ENCODE measurements at regions not wholly inside any gene's neighbourhood (a gene's known extent, or its start where the extent isn't known, plus 50 kb on each side); places are given as distances from the start of the nearest gene placed in this dataset.

DNA sequence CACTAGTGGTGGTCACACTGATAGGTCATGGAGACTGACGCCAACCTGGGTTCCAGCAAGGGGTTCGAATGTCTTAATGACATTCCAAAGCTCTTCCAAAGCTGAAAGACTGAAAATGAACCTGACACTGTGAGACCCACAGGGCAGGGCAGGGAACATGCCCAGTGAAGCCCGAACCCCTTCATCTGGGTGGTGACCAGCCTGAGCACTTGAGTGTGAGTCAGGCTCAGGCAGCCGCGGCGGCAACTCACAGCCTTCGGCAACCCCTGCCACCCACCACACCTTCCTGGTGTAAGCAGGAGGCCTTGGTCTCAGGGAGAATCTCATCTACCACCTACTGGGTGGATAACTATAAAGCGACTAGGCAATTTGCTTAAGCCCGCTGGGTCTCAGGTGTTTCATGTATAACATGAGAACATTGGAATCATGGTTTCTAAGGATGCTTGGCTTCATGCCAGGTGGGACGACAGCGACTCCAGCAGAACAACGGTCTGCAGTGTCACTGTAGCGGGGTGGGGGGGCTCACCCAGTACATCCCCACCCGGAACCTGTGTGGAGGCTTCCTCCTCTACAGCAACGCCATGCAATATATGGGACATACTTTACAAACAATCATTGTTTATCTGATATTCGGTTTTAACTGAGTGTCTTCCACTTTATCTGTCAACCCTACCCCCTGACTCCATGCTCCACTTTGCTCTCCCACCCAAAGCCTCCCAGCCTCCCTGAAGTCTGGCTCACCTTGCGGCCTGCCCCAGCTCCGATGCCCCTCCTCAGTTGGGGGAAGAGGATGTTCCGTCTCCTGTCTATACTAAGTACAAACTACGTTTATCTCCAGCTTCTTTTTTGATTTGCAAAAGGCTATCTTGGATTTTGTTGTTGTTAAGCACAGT, 125.0 kb upstream of the MEF2A start:
- H3K4me3 ChIP-seq (ENCODE audit: low read depth, low read length) = no peak overlapping the region
- DNase-seq (ENCODE audit: low read depth) = no peak
- TF ChIP-seq, protein P1, sequence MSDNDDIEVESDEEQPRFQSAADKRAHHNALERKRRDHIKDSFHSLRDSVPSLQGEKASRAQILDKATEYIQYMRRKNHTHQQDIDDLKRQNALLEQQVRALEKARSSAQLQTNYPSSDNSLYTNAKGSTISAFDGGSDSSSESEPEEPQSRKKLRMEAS (IDR thresholded peaks at IDR 0.05; ENCODE audit: low read depth, low read length) = no peak
- TF ChIP-seq POLR2A (IDR thresholded peaks at IDR 0.05; ENCODE audit: extremely low read depth, insufficient read length) = no peak

DNA sequence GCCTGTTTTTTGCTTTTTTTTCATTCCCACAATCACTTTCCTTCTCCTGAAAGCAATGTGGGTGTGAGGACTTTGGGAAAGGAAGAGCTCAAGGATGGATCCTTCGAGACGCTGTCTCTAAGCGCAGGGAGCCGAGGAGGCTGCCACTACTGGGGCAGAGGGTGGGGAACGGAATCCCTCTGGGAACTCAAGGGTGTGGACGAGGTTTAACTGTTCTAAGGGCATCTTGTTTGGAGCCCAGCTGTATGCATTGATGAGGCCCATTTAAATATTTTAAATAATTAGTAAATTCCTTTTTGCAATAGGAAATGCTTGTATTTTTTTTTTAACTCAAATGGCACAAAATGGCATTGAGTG, 124.4 kb upstream of the MEF2A start:
- no peak for TF ChIP-seq POLR2A (IDR thresholded peaks at IDR 0.05; ENCODE audit: extremely low read depth, insufficient read length)
- TF ChIP-seq, protein P1 (IDR thresholded peaks at IDR 0.05; ENCODE audit: low read depth, low read length) = no peak
- TF ChIP-seq MYC (IDR thresholded peaks at IDR 0.05; ENCODE audit: low read depth, low read length) = no peak
- TF ChIP-seq, protein P2, sequence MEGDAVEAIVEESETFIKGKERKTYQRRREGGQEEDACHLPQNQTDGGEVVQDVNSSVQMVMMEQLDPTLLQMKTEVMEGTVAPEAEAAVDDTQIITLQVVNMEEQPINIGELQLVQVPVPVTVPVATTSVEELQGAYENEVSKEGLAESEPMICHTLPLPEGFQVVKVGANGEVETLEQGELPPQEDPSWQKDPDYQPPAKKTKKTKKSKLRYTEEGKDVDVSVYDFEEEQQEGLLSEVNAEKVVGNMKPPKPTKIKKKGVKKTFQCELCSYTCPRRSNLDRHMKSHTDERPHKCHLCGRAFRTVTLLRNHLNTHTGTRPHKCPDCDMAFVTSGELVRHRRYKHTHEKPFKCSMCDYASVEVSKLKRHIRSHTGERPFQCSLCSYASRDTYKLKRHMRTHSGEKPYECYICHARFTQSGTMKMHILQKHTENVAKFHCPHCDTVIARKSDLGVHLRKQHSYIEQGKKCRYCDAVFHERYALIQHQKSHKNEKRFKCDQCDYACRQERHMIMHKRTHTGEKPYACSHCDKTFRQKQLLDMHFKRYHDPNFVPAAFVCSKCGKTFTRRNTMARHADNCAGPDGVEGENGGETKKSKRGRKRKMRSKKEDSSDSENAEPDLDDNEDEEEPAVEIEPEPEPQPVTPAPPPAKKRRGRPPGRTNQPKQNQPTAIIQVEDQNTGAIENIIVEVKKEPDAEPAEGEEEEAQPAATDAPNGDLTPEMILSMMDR (IDR thresholded peaks at IDR 0.05; ENCODE audit: low read depth, low read length) = no peak
- H3K4me3 ChIP-seq (ENCODE audit: low read depth, low read length) = no peak overlapping the region
- no peak for DNase-seq (ENCODE audit: low read depth)

DNA sequence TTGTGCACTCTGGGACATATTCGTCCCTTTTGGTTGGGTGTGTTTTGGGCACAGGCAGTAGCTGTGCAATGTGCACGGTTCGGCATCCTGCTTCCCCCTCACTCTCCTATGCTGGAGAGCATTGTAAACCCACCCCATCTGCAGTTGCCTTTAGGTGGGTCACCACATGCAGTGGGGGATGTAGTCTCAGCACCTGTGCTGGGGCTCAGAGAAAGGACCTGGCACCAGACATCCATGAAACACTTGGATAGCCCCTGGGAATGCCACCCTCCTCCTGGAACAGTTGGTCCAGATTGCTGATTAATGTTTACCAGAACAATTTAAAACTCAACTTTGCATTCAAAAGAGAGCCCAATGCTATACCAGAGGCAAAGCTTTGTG, 123.9 kb upstream of the MEF2A start:
- H3K4me3 ChIP-seq (ENCODE audit: low read depth, low read length) = no peak overlapping the region
- no peak for TF ChIP-seq POLR2A (IDR thresholded peaks at IDR 0.05; ENCODE audit: extremely low read depth, insufficient read length)
- TF ChIP-seq MYC (IDR thresholded peaks at IDR 0.05; ENCODE audit: low read depth, low read length) = no peak
- TF ChIP-seq, protein P2 (IDR thresholded peaks at IDR 0.05; ENCODE audit: low read depth, low read length) = no peak
- TF ChIP-seq, protein P1 (IDR thresholded peaks at IDR 0.05; ENCODE audit: low read depth, low read length) = no peak
- no peak for DNase-seq (ENCODE audit: low read depth)

DNA sequence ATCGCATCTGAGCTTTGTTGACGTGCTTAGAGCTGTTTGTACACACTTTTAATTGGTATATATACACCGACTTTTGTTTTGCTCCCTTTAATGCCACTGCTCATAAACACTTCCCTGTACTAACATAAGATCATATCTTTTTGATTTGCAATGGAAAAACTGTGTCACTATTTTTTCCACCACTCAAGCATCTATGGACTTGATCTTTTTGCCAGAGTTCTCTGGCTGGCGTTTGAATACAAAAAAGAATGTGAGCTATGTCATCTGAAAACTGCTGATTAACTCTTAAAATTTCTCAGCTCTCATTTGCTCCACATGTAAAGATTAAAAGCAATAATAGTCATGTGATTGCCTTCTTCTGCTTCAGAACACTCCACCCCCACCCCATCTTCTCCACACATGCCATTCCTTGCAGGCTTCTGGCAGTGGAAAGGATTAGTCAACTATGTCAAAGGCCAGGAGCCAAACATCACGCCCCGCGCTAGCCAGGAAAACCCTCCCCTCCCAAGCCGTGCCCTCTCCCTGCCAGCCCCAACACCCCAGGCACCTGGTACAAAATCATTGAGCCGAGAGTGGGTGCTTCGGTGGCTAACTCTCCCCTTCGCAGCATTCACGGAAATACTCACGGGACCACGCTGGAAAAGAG, 123.4 kb upstream of the MEF2A start:
- TF ChIP-seq, protein P1 (IDR thresholded peaks at IDR 0.05; ENCODE audit: low read depth, low read length) = no peak
- TF ChIP-seq MYC (IDR thresholded peaks at IDR 0.05; ENCODE audit: low read depth, low read length) (no peak), POLR2A (IDR thresholded peaks at IDR 0.05; ENCODE audit: extremely low read depth, insufficient read length) (no peak)
- TF ChIP-seq, protein P2 (IDR thresholded peaks at IDR 0.05; ENCODE audit: low read depth, low read length) = no peak
- H3K4me3 ChIP-seq (ENCODE audit: low read depth, low read length) = no peak overlapping the region
- DNase-seq (ENCODE audit: low read depth) = no peak

DNA sequence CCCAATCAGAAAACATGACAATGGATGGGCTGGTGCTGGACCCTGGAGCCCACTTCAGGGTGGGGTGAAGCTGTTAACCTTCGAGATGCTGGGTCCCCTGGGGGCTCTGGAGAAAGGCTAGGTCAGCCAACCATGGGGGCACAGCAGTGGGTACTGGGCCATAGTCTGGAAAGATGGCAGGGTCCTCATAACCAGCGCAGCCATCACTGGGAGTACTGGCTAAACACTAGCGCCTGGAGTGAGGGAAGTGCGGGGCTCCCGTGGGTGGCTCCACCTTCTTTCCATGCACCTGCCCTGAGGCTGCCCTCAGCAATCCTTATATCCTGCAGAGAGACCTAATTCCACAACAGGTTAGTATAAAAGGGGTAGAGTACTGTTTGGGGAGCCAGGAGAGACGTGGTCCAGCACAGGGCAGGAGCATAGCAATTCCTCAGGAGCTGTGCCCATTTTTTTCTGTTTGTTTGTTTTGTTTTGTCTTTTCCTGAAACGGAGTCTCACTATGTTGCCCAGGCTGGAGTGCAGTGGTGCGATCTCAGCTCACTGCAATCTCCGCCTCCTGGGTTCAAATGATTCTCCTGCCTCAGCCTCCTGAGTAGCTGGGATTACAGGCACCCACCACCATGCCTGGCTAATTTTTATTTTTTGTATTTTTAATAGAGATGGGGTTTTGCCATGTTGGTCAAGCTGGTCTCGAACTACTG, 122.6 kb upstream of the MEF2A start:
- DNase-seq (ENCODE audit: low read depth) = no peak
- TF ChIP-seq POLR2A (IDR thresholded peaks at IDR 0.05; ENCODE audit: extremely low read depth, insufficient read length) (no peak), MYC (IDR thresholded peaks at IDR 0.05; ENCODE audit: low read depth, low read length) (no peak)
- TF ChIP-seq, protein P1 (IDR thresholded peaks at IDR 0.05; ENCODE audit: low read depth, low read length) = no peak
- TF ChIP-seq, protein P2 (IDR thresholded peaks at IDR 0.05; ENCODE audit: low read depth, low read length) = no peak
- no peak overlapping the region for H3K4me3 ChIP-seq (ENCODE audit: low read depth, low read length)
